AG04449 (cell line): ENCODE measurements at regions not wholly inside any gene's neighbourhood (a gene's known extent, or its start where the extent isn't known, plus 50 kb on each side); places are given as distances from the start of the nearest gene placed in this dataset.
"Not testable (repeated sequence)": the region's sequence is repeated elsewhere in the genome, so short reads cannot be mapped to it uniquely, and the experiment has no call there.

Experiments
- CTCF ChIA-PET: fragments of 350-600 bp; formaldehyde crosslinking; extraction: SDS; loops from one replicate; lab custom pipeline; 2021; ENCODE audit warnings: antibody characterized with exemption; lab: Yijun Ruan, JAX
- POLR2A ChIA-PET: fragments of 400-600, 350-600 bp; formaldehyde crosslinking; extraction: SDS; loops from one replicate; lab custom pipeline; 2020; ENCODE audit warnings: antibody characterized with exemption, inconsistent platforms; lab: Yijun Ruan, JAX
- DNase-seq: peaks from one replicate; pipeline ENCODE4 v3.0.0-alpha.2; 2010; ENCODE audit warnings: low read depth, low spot score
- H3K4me3 ChIP-seq: 2 replicates; pipeline ENCODE4 v1.5.1; 2011; ENCODE audit warnings: low read depth, mild to moderate bottlenecking, control low read depth, low read length
- CTCF ChIP-seq: IDR thresholded peaks from one replicate; pipeline ENCODE4 v1.5.1; 2011; ENCODE audit warnings: mild to moderate bottlenecking, moderate library complexity, low read length, control low read depth, inconsistent platforms; ENCODE audit not compliant: insufficient read depth; ENCODE audit errors: missing control alignments

DNA sequence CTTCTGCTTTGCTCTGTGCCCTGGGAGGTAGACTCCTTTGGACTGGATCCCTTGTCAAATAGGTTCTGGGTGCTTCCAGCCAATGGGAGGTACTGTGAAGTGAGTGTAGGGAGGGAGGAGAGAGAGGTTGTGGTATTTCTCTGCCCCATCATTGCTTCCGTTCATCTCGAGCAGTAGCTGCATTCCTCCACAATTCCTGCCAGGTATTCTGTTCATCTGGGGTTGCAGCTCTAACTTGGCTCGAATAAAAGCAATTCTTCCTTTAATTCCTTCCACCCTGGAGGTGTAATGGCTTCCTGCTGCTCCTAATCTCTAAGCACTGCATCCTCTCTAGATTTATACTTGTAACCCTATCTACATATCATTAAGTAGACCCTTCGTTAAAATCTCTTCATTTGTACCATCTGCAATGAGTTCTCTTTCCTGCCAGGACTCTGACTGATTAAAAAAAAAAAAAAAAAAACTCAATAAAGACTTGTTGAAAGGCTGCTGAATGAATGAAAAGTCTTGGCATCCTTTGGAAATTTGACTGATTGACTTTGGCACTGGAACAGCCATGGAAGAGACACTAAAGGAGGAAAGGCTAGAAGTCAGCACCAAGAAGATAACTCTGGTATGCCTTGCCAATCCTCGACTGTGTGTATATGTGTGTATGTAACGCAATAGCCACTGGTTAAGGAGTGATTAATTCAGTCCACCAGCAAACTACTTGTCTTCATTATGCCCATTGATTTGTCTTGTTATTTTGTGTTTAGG is 616.9 kb upstream of the SOX9 start:
- POLR2A ChIA-PET = interaction anchor here (0.6 kb wide), 1 partner anchor 164 kb away, joined by 3 read pairs; no protein-coding TSS in a partner anchor
- no peak overlapping the region for H3K4me3 ChIP-seq
- CTCF ChIA-PET = interaction anchor here (1.0 kb wide), 1 partner anchor 31 kb away, joined by 6 read pairs; no protein-coding TSS in a partner anchor
- no peak for TF ChIP-seq CTCF
- DNase-seq = no peak

- ChIA-PET CTCF (interaction anchor here (0.8 to 1.4 kb wide), 3 partner anchors 15 to 34 kb away, joined by 3 to 6 read pairs (median 4); no protein-coding TSS in a partner anchor), POLR2A (interaction anchor here (1.2 kb wide), 1 partner anchor 126 kb away, joined by 4 read pairs; no protein-coding TSS in a partner anchor)
- DNase-seq = peak; percentile 72
- H3K4me3 ChIP-seq = no peak overlapping the region
- TF ChIP-seq CTCF = no peak
Observed at GRCh38 chr17:71505200-71505599, 615.6 kb upstream of the SOX9 start.

- CTCF ChIA-PET = interaction anchor here (1.1 to 1.4 kb wide), 2 partner anchors 14 to 33 kb away, joined by 3 read pairs; no protein-coding TSS in a partner anchor
Observed at GRCh38 chr17:71505981-71506380, 614.8 kb upstream of the SOX9 start.

DNA sequence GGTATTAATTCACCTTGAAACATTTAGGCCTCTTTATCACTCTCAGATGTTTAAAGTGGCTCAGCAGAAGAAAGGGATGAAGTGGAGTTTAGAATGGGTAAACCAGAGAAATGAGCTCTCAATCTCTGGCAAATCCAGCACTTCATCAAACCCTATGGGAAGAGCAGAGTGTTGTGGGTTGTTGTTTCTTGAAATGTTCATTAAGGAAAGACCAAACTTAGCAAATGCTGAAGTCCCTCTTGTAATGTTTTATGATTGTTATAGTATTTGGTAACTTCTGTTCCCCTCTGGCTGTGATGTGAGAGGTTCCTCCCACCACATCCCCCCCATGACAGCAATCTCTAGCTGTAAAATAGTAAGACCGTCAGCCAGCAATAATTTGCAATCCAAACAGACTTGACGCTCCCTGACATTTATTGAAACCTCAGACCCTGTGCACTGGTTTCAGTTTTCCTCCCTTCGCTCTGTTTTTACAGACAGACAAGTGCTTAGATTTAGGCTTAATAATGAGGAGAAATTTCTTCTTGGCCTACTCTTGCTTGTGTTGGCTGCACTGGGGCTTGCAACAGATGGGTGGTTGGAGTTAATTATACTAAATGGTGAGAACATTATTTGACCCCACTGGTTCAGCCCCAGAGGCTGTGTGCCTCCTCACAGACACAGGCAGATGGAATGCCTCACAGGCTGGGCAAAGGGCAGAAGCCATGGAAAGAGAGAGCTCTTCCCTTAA is 609.4 kb upstream of the SOX9 start:
- ChIA-PET CTCF (interaction anchor here (1.3 kb wide), 1 partner anchor 11 kb away, joined by 3 read pairs; no protein-coding TSS in a partner anchor), POLR2A (no interaction called here)
- no peak for TF ChIP-seq CTCF
- no peak for DNase-seq
- H3K4me3 ChIP-seq = no peak overlapping the region

More at GRCh38 chr17:71505981-71506380, 614.8 kb upstream of the SOX9 start:
- no peak overlapping the region for H3K4me3 ChIP-seq
- TF ChIP-seq CTCF = no peak
- DNase-seq = no peak
- POLR2A ChIA-PET = interaction anchor here (1.2 kb wide), 1 partner anchor 125 kb away, joined by 4 read pairs; no protein-coding TSS in a partner anchor

DNA sequence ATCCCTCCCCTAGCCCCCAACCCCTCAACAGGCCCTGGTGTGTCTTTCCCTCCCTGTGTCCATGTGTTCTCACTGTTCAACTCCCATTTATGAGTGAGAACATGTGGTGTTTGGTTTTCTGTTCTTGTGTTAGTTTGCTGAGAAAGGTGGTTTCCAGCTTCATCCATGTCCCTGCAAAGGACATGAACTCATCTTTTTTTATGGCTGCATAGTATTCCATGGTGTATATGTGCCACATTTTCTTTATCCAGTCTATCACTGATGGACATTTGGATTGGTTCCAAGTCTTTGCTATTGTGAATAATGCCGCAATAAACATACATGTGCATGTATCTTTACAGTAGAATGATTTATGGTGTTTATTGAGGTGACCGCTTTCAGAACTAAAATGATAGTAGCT is 607.1 kb upstream of the SOX9 start:
- POLR2A ChIA-PET, DNase-seq, CTCF ChIA-PET, H3K4me3 ChIP-seq: not testable (repeated sequence)

- TF ChIP-seq CTCF = no peak
- DNase-seq = no peak
- POLR2A ChIA-PET = no interaction called here
- no peak overlapping the region for H3K4me3 ChIP-seq
- CTCF ChIA-PET = interaction anchor here (0.7 kb wide), 1 partner anchor 749 kb away, joined by 3 read pairs; no protein-coding TSS in a partner anchor
Observed at GRCh38 chr17:71516149-71516548, 604.7 kb upstream of the SOX9 start.
